ENCODE measurements at regions not wholly inside any gene's neighbourhood (a gene's known extent, or its start where the extent isn't known, plus 50 kb on each side); places are given as distances from the start of the nearest gene placed in this dataset.
A peak's percentile ranks its signal among the peaks of the same experiment; 100 is the strongest.

DNA sequence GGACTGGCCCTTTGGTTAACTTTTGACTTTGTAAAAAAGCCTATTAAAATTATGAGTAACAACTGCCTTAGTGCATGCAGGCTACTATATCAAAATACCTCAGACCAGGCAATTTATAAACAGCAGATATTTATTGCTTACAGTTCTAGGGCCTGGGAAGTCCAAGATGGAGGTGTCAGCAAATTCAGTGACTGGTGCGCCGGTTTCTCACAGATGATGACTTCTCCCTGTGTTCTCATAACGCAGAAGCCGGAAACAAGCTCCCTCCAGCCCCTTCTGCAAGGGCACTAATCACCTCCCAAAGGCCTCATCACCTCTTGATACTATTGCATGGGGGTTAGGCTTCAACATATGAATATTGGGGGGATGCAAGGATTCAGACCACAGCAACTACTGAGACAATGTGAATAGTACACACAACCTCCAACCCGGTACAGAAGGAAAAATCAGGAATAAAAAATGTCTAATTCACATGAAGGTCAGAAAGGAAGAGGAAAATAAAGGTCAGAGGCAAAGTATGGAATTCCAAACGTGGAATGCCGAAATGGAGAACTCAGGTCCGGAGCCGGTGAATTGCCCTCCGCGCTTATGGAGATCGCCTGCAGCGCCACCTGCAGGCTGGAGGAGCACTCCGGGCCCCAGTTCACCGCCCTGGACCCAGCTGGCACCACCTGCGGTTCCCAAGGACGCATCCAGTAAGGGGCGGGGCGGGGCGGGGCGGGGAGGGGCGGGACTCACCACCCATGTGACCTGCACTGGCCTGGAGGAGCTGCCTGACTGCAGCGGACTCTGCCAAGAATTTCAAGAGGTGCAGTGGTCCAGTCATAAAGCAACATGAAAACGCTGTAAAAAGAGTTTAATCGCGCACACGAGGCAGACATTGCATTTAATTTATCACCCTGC lies 203.4 kb downstream of the KIF26A start:
- no peak overlapping the region for H3K4me3 ChIP-seq (replicated peaks; ENCODE audit: low read depth, low read length)
- TF ChIP-seq, protein P1, sequence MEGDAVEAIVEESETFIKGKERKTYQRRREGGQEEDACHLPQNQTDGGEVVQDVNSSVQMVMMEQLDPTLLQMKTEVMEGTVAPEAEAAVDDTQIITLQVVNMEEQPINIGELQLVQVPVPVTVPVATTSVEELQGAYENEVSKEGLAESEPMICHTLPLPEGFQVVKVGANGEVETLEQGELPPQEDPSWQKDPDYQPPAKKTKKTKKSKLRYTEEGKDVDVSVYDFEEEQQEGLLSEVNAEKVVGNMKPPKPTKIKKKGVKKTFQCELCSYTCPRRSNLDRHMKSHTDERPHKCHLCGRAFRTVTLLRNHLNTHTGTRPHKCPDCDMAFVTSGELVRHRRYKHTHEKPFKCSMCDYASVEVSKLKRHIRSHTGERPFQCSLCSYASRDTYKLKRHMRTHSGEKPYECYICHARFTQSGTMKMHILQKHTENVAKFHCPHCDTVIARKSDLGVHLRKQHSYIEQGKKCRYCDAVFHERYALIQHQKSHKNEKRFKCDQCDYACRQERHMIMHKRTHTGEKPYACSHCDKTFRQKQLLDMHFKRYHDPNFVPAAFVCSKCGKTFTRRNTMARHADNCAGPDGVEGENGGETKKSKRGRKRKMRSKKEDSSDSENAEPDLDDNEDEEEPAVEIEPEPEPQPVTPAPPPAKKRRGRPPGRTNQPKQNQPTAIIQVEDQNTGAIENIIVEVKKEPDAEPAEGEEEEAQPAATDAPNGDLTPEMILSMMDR (IDR thresholded peaks at IDR 0.05; ENCODE audit: low read depth, low read length, missing control alignments), result peak; percentile 27
- no peak for DNase-seq (ENCODE audit: extremely low read depth, low read depth)

DNA sequence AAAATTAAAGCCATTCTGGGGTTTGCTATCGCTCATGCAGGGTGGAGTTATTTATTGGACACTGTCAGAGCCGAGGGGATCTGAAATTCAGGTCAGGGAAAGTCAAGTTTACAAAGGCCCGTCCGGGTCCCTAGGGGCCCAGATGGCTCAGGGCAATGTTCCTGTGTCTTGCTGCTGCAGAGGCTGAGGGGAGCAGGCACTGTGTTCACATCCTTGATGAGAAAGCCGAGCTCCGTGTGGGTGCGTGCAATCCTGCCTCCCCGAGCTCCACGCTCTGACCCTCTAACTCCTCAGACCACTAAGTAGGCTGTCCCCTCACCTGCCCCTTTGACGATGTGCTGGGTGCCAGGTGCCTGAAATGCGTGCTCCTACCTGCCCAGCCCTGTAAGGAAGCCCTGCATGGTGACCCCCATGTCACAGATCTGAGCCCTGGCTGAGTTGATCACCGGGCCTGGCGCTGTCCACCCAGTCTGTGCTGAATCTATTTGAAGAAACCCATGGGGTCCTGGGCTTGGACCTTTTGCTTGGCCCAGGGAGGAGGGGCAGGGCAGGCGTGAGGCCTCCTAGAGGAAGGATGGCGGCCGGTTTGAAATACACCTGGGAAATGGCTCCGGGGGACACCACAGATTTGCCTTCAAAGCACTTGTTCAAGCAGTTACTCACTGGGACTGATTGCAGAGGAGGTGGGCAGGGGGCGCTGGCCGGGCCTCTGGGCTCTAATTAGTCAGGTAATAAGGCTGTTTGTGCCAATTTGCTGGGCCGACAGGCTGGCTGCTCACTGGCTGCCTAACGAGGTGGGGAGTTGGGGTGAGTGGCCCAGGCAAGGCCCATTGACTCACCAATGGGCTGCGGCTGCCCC lies 204.3 kb downstream of the KIF26A start:
- TF ChIP-seq, protein P1 (IDR thresholded peaks at IDR 0.05; ENCODE audit: low read depth, low read length, missing control alignments), result no peak
- no peak overlapping the region for H3K4me3 ChIP-seq (replicated peaks; ENCODE audit: low read depth, low read length)
- DNase-seq (ENCODE audit: extremely low read depth, low read depth), result no peak

DNA sequence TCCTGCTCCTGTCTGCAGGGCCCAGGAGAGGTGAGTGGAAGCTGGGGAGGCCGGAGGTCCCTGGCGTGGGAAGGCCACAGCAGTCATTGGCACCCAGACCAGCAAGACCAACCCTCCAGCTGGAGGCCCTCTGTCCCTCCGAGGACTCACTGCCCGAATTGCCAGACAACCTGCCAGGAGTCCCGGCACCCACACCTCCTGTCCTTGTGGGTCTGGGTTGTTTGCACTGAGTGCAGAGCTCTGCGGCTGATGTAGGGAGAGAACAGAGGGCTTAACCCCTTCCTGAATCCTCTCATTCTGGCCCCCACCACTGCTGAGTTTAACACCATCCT lies 204.9 kb downstream of the KIF26A start:
- no peak for DNase-seq (ENCODE audit: extremely low read depth, low read depth)
- TF ChIP-seq, protein P1 (IDR thresholded peaks at IDR 0.05; ENCODE audit: low read depth, low read length, missing control alignments), result no peak
- H3K4me3 ChIP-seq (replicated peaks; ENCODE audit: low read depth, low read length), result no peak overlapping the region

DNA sequence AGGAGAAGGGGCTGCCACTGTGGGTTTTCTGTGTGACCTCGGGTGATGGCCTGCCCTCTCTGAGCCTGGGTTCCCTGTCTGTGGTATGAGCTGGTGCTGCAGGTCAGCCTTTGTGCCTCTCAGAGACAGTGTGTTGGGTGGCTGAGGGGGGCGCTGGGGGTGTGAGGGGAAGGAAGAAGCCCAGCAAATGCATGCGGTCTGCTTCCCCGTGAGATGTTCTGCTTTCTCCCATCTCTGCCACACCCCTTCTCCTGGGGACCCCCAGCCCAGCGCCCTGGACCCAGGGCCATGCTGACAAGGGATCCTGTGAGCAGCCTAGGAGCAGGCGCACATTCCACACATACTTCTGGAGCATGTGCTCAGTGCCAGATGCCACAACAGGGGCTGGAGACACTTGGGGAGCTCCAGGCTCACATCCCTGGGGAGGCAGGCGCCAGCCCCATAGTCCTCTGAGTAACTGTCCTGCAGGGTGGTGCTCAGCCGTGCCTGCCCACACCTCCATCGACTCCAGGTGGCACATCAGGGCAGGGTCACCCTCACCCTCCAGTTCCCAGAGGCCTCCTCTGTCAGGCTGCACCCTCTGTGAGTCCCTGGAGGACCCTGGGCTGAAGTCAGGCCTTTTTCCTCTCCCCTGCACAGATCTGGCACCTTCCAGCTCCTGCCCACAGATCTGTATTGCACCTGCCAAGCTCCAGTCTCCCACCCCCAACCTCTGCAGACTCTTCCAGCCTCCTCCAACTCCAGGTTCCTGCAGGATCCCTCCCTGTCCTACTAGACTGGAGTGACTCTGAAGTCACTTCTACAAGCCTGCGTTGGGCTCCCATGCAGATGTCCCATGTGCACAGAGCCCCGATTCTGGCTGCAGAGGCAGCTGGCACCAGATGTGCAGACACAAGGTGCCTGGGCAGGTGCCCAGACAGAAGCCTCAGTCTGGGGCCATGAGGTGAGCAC lies 205.6 kb downstream of the KIF26A start:
- no peak overlapping the region for H3K4me3 ChIP-seq (replicated peaks; ENCODE audit: low read depth, low read length)
- no peak for DNase-seq (ENCODE audit: extremely low read depth, low read depth)
- TF ChIP-seq, protein P1 (IDR thresholded peaks at IDR 0.05; ENCODE audit: low read depth, low read length, missing control alignments), result no peak

DNA sequence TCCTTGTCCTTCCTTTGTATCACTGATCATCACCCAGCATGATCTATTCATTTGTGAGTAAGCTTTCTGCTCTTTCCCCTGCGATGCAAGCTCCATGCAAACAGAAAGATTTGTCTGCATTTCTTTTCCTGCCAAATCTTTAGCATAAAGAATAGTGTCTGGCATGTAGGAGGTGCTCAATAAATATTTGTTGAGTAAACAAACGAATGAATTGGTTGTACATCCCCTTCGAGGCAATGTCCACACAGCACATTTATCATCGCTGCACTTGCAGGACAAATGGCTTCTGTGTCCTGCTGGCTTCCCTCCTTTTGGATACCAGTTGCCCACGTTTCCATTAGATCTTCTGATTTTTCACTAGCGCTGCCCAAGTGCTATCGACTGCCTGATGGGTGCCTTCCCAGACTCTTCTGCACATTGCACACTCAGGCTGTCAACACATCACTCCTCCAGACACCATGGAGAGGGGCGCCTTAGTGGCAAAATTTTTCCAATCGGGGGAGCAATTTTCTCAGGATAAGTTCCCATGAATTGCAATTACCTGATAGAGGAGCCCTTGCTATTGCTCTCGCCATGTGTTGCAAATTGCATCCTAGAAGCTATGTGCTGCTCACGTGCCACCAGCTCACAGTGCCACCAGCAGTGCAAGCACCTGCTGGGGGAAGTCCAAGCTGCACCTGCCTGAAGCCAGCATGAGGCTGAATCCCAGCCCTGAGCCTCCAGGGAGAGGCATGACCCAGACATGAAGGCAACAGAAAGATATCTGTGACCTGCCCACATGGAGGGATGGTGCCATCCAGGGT lies 206.6 kb downstream of the KIF26A start:
- no peak overlapping the region for H3K4me3 ChIP-seq (replicated peaks; ENCODE audit: low read depth, low read length)
- DNase-seq (ENCODE audit: extremely low read depth, low read depth), result no peak
- TF ChIP-seq, protein P1 (IDR thresholded peaks at IDR 0.05; ENCODE audit: low read depth, low read length, missing control alignments), result no peak
